A549 (cell line): ENCODE measurements at regions not wholly inside any gene's neighbourhood (a gene's known extent, or its start where the extent isn't known, plus 50 kb on each side); places are given as distances from the start of the nearest gene placed in this dataset.

ENCODE experiments used
- ATAC-seq, 2 experiments: fragments of 200-7000 bp in 1 of 2; fragments of >200 bp in 1 of 2; cut with Nextera tagmentation in 1 of 2; cut with Tn5 transposase in 1 of 2; 3 replicates each; pipeline versions ENCODE4 v1.8.0 to v1.9.1; 2018 to 2020; ENCODE audit warnings: mild to moderate bottlenecking in 1 of 2, moderate library complexity in 1 of 2
- CTCF ChIA-PET: fragments of 300-600 bp; sonication (Branson Sonifier 250); formaldehyde crosslinking; extraction: SDS; loops from one replicate; lab custom pipeline; 2021; ENCODE audit warnings: antibody characterized with exemption, inconsistent platforms; lab: Yijun Ruan, JAX
- POLR2A ChIA-PET: fragments of 350-600 bp; formaldehyde crosslinking; extraction: SDS; loops from one replicate; lab custom pipeline; 2021; ENCODE audit warnings: antibody characterized with exemption, inconsistent platforms; lab: Yijun Ruan, JAX
- DNase-seq, 2 experiments: peaks; one replicate each; pipeline versions ENCODE4 v3.0.0 to v3.0.0-alpha.2; 2011 to 2016; ENCODE audit warnings: low read depth in 1 of 2, low spot score in 1 of 2
- FAIRE-seq: peaks from 2 replicates; lab custom pipeline; 2011; peaks lifted over from hg19 to GRCh38; lab: Jason Lieb, UNC
- H3K27ac ChIP-seq, 2 experiments: fragments of >200 bp; sonication (Bioruptor Twin); formaldehyde crosslinking; 3 replicates each; pipeline ENCODE4 v1.5.1; 2016 to 2017
- H3K4me1 ChIP-seq: fragments of >200 bp; sonication (Bioruptor Twin); formaldehyde crosslinking; 3 replicates; pipeline ENCODE4 v1.6.1; 2016
- H3K4me2 ChIP-seq: fragments of >200 bp; sonication (Bioruptor Twin); formaldehyde crosslinking; 3 replicates; pipeline ENCODE4 v1.6.1; 2016
- H3K4me3 ChIP-seq: fragments of >200 bp; sonication (Bioruptor Twin); formaldehyde crosslinking; 3 replicates; pipeline ENCODE4 v1.5.1; 2016
- H3K9me3 ChIP-seq: fragments of >200 bp; sonication (Bioruptor Twin); formaldehyde crosslinking; 3 replicates; pipeline ENCODE4 v1.6.1; 2016
- CHD2 ChIP-seq: fragments of 150-350 bp; IDR thresholded peaks from 2 replicates; pipeline ENCODE4 v1.6.1; 2014; ENCODE audit warnings: low read length; ENCODE audit not compliant: partially characterized antibody
- EP300 ChIP-seq, 2 experiments: fragments of >200 bp; sonication (Bioruptor Twin); formaldehyde crosslinking; IDR thresholded peaks; 2 replicates in 1 of 2; 3 replicates in 1 of 2; pipeline ENCODE4 v1.6.1; 2016 to 2017
- FOSB ChIP-seq: fragments of 250-450 bp; sonication (Bioruptor Pico); IDR thresholded peaks from 2 replicates; pipeline ENCODE4 v1.5.0; 2020; ENCODE audit warnings: mild to moderate bottlenecking, moderate library complexity
- NFE2L2 ChIP-seq: fragments of 150-350 bp; conservative IDR thresholded peaks from 2 replicates; pipeline ENCODE4 v1.6.1; 2014; ENCODE audit warnings: low read length
- POLR2A ChIP-seq: IDR thresholded peaks from 2 replicates; pipeline ENCODE4 v1.6.1; 2012; ENCODE audit warnings: mild to moderate bottlenecking, low read length
- RNF2 ChIP-seq: fragments of 200-600 bp; sonication (generic); IDR thresholded peaks from 2 replicates; pipeline ENCODE4 v1.6.1; 2016; ENCODE audit warnings: low read depth, mild to moderate bottlenecking, antibody characterized with exemption, moderate library complexity, borderline replicate concordance
- SMC3 ChIP-seq: fragments of >200 bp; sonication (Bioruptor Twin); formaldehyde crosslinking; IDR thresholded peaks from 3 replicates; pipeline ENCODE4 v1.6.1; 2018; ENCODE audit warnings: inconsistent platforms
- ZFP36 ChIP-seq: fragments of 450-650 bp; IDR thresholded peaks from 2 replicates; pipeline ENCODE4 v1.6.1; 2014; ENCODE audit warnings: borderline replicate concordance; ENCODE audit not compliant: partially characterized antibody
- WGBS: methylation state at CpG from one replicate; pipeline ENCODE4 v1.1.6; 2017; ENCODE audit errors: missing lambda C conversion rate; 5-methylcytosine and 5-hydroxymethylcytosine counted together
- TF ChIP-seq, protein P1 (sequence below): fragments of >200 bp; sonication (Bioruptor Twin); formaldehyde crosslinking; IDR thresholded peaks from 3 replicates; pipeline ENCODE4 v1.6.1; 2016
- TF ChIP-seq, protein P2 (sequence below): fragments of >200 bp; sonication (Bioruptor Twin); formaldehyde crosslinking; IDR thresholded peaks from 2 replicates; pipeline ENCODE4 v1.6.1; 2016
- TF ChIP-seq, protein P3 (sequence below): fragments of 150-350 bp; IDR thresholded peaks from 2 replicates; pipeline ENCODE4 v1.6.1; 2014; ENCODE audit warnings: low read depth, mild to moderate bottlenecking, low read length
- TF ChIP-seq, protein P4 (sequence below): fragments of 450-650 bp; IDR thresholded peaks from 2 replicates; pipeline ENCODE4 v1.6.1; 2014; ENCODE audit warnings: antibody characterized with exemption
- TF ChIP-seq, protein P5 (sequence below): fragments of 200-600 bp; sonication (generic); IDR thresholded peaks from 2 replicates; pipeline ENCODE4 v1.6.1; 2016; ENCODE audit warnings: antibody characterized with exemption, mild to moderate bottlenecking, moderate library complexity
- TF ChIP-seq, protein P6 (sequence below): IDR thresholded peaks from 2 replicates; pipeline ENCODE4 v1.6.1; 2012
- TF ChIP-seq, protein P7 (sequence below): IDR thresholded peaks from 2 replicates; pipeline ENCODE4 v1.6.1; 2012
- TF ChIP-seq, protein P8 (sequence below): fragments of >200 bp; sonication (Bioruptor Twin); formaldehyde crosslinking; IDR thresholded peaks from 3 replicates; pipeline ENCODE4 v1.5.1; 2016

DNA sequence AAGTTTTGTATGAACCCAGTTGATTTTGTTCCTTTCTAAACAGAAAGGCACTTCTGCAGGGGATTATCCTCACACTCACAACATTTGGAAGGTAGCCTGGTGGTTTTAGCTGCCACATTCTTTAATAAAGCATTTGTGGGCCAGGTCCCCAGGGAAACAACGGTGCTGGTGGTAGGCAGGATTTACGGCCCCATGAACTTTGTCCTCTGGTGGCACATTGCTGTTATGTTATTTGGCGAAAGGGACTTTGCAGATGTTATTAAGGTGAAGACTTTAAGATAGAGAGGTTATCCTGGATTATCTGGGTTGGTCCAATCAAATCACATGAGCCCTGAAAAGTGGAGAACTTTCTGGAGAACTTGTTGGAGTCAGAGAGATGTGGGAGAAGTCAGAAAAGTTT is 86.3 kb upstream of the C9orf72 start (continued):
- TF ChIP-seq, protein P1, sequence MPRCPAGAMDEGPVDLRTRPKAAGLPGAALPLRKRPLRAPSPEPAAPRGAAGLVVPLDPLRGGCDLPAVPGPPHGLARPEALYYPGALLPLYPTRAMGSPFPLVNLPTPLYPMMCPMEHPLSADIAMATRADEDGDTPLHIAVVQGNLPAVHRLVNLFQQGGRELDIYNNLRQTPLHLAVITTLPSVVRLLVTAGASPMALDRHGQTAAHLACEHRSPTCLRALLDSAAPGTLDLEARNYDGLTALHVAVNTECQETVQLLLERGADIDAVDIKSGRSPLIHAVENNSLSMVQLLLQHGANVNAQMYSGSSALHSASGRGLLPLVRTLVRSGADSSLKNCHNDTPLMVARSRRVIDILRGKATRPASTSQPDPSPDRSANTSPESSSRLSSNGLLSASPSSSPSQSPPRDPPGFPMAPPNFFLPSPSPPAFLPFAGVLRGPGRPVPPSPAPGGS: no peak
- TF ChIP-seq, protein P2, sequence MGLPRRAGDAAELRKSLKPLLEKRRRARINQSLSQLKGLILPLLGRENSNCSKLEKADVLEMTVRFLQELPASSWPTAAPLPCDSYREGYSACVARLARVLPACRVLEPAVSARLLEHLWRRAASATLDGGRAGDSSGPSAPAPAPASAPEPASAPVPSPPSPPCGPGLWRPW: no peak

DNA sequence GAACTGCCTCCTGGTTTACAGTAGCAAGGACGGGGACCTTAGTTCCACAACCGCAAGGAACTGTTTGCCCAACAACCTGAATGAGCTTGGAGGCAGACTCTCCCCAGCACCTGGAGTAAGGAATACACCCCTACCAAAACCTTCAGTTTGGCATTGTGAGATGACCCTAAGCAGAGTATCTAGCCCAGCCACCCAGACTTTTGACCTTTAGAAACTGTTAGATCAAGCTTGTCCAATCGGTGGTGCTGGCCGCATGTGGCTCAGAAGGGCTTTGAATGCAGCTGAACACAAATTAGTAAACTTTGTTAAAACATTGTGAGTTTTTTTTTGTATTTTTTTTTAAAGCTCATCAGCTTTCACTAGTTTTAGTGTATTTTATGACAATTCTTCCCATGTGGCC is 86.9 kb upstream of the C9orf72 start:
- DNase-seq (no peak), FAIRE-seq (no peak), ATAC-seq (no peak)
- Histone ChIP-seq H3K4me2 (no peak overlapping the region), H3K4me1 (no peaks in the 10 kb centered on the region), H3K4me3 (no peak overlapping the region), H3K9me3 (no peaks in the 10 kb centered on the region), H3K27ac (no peak overlapping the region)
- 37% methylated on average over 4 of the region's 4 CpGs for WGBS
- CTCF ChIA-PET: no interaction called here
- POLR2A ChIA-PET: no interaction called here
- TF ChIP-seq EP300 (IDR thresholded peaks at IDR 0.05) (no peak), SMC3 (no peak), CHD2 (no peak), POLR2A (no peak), FOSB (no peak), ZFP36 (no peak), RNF2 (no peak), NFE2L2 (no peak)
- TF ChIP-seq, protein P3, sequence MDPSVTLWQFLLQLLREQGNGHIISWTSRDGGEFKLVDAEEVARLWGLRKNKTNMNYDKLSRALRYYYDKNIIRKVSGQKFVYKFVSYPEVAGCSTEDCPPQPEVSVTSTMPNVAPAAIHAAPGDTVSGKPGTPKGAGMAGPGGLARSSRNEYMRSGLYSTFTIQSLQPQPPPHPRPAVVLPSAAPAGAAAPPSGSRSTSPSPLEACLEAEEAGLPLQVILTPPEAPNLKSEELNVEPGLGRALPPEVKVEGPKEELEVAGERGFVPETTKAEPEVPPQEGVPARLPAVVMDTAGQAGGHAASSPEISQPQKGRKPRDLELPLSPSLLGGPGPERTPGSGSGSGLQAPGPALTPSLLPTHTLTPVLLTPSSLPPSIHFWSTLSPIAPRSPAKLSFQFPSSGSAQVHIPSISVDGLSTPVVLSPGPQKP: no peak
- TF ChIP-seq, protein P4, sequence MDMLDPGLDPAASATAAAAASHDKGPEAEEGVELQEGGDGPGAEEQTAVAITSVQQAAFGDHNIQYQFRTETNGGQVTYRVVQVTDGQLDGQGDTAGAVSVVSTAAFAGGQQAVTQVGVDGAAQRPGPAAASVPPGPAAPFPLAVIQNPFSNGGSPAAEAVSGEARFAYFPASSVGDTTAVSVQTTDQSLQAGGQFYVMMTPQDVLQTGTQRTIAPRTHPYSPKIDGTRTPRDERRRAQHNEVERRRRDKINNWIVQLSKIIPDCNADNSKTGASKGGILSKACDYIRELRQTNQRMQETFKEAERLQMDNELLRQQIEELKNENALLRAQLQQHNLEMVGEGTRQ: no peak
- TF ChIP-seq, protein P5, sequence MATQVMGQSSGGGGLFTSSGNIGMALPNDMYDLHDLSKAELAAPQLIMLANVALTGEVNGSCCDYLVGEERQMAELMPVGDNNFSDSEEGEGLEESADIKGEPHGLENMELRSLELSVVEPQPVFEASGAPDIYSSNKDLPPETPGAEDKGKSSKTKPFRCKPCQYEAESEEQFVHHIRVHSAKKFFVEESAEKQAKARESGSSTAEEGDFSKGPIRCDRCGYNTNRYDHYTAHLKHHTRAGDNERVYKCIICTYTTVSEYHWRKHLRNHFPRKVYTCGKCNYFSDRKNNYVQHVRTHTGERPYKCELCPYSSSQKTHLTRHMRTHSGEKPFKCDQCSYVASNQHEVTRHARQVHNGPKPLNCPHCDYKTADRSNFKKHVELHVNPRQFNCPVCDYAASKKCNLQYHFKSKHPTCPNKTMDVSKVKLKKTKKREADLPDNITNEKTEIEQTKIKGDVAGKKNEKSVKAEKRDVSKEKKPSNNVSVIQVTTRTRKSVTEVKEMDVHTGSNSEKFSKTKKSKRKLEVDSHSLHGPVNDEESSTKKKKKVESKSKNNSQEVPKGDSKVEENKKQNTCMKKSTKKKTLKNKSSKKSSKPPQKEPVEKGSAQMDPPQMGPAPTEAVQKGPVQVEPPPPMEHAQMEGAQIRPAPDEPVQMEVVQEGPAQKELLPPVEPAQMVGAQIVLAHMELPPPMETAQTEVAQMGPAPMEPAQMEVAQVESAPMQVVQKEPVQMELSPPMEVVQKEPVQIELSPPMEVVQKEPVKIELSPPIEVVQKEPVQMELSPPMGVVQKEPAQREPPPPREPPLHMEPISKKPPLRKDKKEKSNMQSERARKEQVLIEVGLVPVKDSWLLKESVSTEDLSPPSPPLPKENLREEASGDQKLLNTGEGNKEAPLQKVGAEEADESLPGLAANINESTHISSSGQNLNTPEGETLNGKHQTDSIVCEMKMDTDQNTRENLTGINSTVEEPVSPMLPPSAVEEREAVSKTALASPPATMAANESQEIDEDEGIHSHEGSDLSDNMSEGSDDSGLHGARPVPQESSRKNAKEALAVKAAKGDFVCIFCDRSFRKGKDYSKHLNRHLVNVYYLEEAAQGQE: no peak
- TF ChIP-seq, protein P6, sequence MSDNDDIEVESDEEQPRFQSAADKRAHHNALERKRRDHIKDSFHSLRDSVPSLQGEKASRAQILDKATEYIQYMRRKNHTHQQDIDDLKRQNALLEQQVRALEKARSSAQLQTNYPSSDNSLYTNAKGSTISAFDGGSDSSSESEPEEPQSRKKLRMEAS: no peak
- TF ChIP-seq, protein P7, sequence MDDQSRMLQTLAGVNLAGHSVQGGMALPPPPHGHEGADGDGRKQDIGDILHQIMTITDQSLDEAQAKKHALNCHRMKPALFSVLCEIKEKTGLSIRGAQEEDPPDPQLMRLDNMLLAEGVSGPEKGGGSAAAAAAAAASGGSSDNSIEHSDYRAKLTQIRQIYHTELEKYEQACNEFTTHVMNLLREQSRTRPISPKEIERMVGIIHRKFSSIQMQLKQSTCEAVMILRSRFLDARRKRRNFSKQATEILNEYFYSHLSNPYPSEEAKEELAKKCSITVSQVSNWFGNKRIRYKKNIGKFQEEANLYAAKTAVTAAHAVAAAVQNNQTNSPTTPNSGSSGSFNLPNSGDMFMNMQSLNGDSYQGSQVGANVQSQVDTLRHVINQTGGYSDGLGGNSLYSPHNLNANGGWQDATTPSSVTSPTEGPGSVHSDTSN: no peak
- TF ChIP-seq, protein P8, sequence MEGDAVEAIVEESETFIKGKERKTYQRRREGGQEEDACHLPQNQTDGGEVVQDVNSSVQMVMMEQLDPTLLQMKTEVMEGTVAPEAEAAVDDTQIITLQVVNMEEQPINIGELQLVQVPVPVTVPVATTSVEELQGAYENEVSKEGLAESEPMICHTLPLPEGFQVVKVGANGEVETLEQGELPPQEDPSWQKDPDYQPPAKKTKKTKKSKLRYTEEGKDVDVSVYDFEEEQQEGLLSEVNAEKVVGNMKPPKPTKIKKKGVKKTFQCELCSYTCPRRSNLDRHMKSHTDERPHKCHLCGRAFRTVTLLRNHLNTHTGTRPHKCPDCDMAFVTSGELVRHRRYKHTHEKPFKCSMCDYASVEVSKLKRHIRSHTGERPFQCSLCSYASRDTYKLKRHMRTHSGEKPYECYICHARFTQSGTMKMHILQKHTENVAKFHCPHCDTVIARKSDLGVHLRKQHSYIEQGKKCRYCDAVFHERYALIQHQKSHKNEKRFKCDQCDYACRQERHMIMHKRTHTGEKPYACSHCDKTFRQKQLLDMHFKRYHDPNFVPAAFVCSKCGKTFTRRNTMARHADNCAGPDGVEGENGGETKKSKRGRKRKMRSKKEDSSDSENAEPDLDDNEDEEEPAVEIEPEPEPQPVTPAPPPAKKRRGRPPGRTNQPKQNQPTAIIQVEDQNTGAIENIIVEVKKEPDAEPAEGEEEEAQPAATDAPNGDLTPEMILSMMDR: no peak
